A204.1 (cell line): ENCODE measurements at regions not wholly inside any gene's neighbourhood (a gene's known extent, or its start where the extent isn't known, plus 50 kb on each side); places are given as distances from the start of the nearest gene placed in this dataset.
"Not testable (repeated sequence)": the region's sequence is repeated elsewhere in the genome, so short reads cannot be mapped to it uniquely, and the experiment has no call there.

Source experiments
- FAIRE-seq: peaks from 2 replicates; lab custom pipeline; 2012; peaks lifted over from hg19 to GRCh38; lab: Jason Lieb, UNC

DNA sequence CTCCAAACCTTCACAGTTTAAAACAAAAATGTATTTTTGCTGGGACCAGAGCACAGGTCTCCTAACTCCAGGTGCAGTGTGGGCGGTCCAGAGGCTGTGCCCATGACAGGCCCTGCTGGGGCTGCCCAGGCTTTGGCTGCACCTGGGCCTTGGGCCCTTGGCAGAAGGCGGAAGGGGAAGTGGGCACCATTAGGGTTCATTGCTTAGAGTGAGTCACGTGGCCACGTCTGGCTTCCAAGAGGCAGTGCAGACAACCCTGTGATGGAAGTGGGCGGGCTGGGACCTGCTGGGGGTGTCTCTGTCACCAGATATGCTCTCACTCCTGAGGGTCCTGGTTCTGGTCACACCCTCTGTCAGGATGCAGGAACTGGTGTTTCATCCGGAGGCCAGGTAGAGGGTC lies 302.2 kb downstream of the QKI start:
- no peak for FAIRE-seq

DNA sequence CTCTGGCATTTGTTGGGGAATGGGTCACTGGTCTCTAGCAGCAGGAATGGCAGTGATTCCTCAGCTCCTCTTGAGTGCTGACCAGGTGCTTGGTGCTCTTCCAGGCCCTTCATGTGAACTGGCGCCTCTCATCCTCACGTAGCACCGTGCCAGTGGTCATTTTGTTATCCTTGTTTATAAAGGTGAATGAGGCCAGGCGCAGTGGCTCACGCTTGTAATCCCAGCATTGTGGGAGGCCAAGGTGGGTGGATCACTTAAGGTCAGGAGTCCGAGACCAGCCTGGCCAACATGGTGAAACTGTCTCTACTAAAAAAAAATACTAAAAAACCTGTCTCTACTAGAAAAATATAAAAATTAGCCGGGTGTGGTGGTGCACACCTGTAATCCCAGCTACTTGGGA lies 301.3 kb downstream of the QKI start:
- no peak for FAIRE-seq

DNA sequence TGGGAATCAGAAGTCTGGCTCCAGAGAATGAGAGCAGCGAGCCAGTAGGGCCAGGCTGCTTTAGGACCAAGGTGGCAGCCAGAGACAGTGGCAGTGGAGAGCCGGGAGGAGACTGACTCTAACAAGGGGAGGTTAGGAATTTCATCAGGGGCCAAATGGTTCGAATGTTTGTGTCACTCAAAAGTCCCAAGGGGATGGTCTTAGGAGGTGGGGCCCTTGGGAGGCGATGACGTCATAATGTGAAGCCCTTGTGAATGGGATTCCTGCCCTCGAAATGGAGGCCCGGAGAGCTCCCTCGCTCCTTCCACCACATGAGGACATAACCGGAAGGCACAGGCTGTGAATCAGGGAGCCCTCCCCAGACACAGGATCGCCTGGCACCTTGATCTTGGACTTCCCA lies 299.7 kb downstream of the QKI start:
- no peak for FAIRE-seq

DNA sequence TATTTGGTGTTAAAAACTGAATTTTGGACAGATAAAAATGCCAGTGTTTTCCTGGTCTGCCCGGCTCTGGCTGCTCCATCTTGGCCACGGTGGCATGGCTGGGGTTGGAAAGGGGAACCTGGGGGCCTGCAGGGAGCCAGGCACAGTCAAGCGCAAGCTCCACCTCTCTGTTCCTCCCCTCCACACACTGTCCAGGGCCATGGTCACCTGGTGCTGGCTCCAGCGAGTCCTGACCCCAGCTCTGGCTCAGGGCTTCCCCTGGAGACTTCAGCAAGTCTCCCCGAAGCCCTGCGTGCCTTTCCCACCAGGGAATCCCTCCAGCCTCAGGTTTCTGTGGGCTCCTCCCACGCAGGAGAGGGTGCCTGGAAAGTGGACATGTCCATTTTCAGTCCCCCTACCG lies 298.5 kb downstream of the QKI start:
- no peak for FAIRE-seq

DNA sequence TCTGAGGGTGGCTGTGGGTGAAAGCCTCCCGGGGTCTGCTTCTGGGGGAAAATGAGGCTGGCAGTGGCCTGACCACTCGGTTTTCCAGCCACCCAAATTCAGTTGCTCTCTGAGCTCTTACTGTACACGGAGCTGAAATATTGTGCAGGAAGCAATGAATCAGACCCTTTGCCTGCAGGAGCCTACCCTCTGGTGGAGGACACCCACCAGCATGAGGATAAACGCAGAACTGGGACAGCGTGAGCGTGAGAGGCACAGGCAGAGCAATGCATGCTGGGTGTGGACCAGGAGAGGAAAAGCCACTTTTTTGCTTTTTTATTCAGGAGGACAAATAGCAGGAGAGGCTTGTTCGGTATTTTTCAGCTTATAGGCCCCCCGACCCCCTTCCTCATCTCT lies 298.0 kb downstream of the QKI start:
- no peak for FAIRE-seq

DNA sequence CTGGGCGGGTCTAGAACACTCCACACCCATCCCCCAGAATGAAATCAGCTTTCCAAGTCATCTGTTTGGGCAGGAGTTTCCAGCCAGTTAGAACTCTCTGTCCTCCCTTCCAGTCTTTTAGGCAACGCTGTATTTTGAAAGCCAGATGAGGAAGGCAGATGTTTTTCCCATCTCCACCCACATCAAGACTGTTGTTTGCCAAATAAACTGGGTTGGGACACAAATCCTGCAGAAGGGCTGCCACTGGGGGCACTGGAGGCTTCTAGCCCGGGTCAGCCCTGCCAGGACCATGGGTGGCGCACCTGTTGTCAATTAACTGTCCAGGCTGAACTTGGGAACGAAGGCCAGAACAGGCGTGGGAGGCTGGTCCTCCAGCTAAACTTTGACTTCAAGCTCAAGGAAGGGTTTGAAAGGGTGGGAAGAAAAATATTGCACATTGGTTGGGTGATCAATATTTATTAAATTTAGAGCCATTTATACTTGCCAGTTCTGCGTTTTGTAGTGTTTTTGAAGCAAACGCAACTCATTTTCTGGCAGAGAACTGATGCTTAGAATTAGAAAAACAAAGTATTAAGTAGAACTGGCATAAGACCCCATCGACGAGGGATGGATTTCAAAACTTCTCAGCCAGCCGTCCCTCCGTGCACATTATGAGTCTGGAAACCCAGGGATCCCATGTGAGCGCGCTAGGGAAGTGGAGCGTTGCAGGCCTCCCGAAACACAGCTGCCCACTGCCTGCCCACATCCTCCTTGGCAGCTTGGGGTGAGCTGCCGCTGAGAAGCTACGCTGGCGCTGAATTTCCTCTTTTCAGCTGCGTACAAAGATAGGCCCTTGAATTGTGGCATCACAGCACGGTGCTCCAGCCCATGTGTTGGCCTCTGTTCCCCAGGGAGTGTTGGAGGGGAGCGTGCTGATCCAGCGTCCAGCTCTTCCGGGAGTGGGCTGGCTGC lies 297.4 kb downstream of the QKI start:
- no peak for FAIRE-seq

DNA sequence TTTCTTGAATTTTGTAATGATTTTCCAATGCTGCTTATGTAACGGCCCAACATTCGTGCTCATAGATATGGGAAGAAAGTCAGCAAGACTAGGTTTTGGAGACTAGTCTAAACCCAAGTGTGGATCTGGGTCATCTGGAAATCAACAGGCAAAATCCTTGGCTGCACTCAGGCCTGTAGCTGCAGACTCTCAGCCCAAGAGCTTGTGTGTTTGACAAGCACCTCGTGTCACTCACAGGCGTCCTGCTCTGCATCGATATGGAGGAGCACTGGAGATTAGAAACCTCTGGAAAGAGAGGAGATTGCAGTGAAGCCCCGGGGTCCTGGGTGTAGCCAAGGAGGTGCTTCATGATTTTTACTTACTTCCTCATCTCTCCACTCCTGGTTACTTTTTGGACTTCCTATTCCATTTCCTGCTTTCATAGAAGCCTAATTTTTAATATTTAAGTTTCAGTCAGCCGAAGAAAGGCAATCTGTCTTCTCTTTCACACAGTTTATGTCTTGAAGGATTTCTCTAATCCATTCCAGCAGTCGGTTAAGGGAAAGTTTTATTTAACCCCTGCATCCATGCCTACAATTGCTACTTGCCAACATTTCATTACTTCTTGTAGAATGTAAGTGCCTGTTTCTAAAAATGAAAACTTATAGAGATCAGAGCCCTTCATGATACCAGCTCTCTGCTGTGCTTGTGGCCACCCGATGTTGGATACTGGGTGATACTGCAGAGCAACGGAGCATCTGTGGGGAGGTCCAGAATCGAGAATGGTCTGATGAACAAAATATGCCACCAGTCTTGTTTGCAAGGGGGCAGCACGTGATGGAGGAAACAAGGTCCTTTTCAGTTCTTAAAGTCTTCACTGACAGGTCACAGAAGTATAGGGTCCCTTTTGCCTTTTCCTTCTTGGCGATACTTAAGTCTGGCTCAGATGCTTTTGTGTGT lies 296.3 kb downstream of the QKI start:
- no peak for FAIRE-seq

DNA sequence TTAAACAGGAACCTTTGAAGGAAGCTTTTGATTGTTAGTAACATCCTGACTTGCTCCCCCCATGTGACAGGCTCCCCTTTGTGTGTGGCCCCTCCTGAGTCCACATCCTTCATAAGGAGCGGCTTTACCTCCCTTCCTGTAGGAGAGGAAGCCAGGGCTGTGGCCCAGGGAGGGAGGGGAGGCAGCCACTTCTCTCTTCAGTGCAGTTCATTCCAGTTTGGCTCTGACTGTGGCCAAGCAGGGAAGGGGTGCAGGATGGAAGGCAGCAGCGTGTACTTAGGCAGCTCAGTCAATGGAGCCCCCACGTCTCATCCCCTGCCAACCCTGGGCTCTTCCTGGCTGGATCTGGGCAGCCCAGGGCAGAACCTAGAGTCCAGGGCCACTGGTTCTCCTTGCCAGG lies 295.2 kb downstream of the QKI start:
- no peak for FAIRE-seq

DNA sequence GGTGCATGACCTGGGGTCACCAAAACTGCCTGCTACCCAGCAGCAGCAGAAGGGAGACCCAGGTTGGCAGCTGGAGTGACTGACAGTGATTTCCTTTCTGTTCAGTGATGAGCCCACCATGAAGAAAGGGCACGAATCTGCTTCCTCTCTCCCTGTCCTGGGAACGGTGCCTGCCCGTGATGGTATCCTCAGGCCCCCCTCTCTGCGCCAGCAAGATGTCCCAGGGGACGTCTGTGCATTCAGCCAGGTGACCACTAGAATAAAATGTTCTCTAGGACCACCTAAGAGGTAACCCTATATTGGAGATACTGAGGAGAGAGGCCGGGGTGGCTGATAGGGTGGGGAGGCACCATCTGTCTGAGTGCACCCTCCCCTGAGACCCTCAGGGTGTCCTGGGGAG lies 294.7 kb downstream of the QKI start:
- FAIRE-seq: no peak

DNA sequence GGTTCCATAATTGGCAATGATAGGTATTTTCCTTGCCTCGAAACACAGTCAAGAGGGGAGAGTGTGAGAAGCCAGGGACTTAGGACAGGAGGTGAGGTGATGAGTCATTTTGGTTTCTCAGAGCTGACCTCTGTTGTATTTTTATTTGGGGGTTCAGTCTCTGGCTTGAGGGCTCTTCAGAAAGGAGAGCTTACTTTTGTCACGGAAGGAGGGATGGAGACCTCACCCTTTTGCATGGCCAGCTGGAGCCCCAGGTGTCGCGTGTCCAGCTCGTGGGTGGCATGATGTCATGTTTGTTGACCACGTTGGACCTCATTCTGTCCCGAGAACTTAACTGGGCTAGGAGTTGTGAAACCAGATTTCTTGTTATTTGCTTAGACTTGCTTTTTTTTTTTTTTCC lies 293.9 kb downstream of the QKI start:
- FAIRE-seq: no peak

DNA sequence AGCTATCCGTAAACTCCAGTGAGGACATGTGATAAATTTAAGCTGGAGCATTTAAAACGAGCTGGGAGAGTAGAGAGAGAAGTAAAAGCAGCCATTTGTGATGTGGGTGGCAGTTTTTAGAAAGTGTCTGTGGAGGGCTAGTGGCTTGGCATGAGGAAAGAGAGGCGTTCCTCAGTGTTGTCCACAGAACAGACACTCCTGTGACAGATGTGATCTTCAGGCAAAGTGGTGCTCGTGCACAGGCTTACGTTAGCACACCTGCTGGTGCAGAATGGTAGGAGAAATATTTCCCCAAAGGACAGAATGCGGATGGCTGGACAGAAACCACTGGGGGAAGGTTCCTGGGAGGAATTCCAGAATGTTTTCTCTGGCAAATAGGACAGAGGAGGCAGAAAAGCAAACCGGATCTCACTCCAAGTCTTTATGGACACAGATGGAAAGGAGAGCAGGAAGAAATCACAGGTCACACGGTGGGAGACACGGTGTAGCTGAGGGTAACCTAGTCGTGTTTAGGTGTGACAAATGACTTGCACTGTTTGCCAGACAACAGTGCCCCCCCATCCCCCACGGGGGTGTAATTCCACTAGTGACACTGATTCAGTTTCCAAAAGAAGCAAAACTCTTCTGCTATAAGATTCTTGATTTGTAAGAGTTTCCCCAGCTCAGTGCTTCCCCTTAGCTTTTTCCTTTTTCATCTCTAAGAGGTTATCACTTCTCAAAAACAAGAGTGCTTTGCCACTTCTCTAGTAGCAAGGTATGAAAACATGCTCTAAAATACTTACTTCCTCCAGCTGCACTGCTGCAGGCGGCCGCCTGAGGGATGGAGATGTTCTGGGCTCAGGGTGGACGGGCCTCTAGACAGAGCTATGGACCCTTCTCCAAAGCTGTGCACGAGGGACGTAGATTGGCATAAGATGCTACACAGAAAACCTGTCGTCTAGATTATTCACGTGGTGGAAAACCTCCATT lies 293.2 kb downstream of the QKI start:
- FAIRE-seq: no peak

DNA sequence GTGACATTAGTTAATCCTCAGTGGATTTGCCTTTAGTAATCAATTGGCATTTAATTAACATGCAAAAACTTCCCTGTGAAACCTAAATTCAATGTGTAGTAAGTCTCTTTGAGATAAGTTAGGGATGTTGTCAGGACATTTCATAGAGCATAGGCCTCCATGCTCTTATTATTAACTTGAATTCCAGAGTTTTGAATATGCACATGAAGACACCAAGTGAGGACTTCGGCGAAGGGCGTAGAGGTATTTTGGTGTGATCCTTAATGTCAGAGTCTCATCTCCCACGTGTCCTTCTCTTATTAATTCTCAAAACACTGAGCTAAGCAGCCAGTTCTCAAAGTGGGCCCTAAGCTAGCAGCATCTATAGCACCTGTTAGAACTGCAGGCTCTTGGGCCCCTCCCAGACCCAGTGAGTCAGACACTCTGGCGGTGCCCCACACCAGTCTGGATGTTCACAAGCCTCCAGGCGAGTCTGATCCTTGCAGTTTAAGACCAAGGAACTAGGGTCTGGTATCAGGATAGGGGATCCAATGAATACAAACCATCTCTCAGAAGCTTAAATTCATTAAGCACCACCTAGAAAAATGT lies 292.1 kb downstream of the QKI start:
- no peak for FAIRE-seq

DNA sequence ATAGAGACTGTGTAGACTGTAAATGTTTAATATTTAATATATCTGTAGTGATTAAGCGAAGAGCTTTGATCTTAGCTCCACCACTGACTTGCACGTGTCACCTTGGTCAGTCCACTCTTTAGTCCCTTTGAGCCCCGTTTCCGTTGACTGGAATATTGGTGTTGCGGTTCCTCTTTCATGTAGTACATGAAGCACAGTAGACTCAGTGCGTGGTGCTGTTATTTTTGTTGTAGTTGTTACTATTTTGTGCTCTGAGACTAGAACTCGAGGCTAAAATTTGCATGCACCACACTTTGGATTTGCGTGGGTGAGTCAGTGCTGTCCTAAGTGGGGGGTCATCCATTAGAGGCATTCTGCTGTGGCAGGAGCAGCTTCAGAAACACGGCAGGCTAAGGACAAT lies 291.4 kb downstream of the QKI start:
- no peak for FAIRE-seq

DNA sequence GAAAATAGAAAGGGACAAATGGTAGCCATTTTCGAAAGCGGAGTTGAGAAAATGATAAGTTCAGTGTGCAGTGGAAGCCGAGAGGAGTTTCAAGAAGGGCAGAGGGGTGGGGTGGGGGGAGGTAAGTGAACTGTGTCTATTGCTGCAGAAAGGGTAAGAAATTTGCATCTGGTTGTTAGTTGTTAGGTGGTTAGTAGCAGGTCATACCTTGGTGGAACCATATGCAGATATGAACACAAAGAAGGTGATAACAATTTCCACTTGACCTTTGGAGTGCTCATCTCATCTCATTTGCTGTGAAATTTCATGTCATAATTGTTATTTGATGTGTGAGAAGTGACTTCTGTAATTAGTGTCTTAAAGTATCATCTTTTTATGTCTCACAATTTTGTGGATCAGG lies 288.2 kb downstream of the QKI start:
- FAIRE-seq: no peak

DNA sequence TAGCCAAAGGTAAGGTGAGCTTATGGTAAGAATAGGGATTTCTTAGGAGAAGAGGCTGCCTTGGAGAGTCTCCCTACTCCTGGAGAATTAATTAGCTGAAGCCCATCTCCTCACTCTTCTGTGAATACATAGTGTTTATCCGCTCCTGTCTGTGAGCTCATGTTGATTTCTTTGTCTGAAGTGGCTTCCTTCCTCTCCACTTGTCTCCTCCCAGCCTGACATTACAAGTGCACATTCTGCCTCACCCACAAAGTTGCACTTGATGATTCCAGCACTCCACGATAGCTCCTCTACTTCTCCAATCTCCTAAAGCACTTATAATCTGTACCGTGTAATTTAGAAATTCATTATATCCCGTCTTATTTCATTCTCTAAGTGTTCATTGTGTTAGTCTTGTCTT lies 287.2 kb downstream of the QKI start:
- FAIRE-seq: no peak

DNA sequence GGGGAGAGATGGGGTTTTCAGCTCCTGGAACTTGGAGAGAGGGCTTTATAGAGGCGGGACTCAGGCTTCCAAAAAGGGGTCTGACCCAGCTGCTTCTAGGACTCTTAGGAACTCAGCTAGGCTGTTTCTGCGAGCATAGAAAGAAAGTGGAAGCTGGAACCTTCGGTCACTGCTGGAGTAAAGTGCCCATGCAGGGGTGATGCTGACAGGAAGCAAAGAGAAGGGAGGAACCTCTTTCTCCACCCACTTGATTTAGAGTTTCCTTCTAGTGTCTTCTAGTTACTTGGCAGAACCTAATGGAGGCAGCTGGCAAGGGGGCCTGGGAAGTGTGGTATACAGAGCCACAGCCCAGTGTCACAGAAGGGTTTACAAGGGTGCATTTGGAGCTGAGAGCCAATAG lies 283.6 kb downstream of the QKI start:
- FAIRE-seq: no peak

DNA sequence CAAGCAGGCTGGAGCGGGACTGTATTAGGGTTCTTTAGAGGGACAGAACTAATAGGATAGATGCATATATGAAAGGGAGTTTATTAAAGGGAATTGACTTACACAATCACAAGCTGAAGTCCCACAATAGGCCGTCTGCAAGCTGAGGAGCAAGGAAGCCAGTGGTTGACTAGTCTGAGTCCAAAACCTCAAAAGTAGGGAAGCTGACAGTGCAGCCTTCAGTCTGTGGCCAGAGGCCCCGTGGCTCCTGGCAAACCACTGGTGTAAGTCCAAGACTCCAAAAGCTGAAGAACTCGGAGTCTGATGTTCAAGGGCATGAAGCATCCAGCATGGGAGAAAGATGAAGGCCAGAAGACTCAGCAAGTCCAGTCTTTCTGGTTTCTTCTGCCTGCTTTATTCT lies 281.8 kb downstream of the QKI start:
- FAIRE-seq: not testable (repeated sequence)

DNA sequence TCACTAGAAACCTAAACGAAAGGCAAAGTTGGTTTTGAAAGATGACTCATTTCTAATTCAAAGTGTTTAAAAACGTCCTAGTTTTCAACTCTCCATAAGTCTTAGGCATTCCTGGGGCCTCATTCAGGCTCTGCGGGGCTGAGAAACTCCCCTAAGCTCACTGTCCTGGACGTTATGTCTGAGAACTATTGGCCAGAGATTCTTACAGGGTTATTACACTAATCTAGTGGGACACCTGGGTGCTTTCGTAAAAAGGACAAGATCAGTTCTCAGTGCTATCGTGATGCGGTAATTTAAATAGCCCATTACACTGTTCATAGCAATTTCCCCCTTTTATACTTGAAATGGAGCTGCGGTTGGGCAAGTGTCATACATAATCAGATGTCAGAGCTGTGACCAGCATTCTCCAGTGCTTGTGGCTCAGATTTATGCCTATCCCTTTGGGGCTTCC lies 280.9 kb downstream of the QKI start:
- FAIRE-seq: no peak

DNA sequence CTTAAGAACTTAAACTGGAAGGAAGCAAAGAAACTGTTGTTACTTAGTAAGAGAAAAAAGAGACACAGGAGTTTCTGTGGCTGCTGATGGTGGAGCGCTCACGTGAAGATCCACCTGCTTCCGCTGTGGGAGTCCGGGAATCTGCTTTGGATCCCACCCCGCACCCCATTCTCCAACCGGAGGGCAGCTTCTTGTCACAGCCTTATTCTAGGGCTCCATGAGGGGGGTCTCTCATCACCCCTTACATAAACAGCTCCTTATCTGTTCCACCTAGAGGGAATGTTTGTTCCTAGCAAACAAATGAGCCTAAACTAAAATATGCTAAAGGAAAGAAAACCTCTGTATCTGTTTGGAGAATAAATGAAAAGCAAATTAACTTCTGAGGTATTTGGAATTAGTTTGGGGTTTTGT lies 280.5 kb downstream of the QKI start:
- no peak for FAIRE-seq

DNA sequence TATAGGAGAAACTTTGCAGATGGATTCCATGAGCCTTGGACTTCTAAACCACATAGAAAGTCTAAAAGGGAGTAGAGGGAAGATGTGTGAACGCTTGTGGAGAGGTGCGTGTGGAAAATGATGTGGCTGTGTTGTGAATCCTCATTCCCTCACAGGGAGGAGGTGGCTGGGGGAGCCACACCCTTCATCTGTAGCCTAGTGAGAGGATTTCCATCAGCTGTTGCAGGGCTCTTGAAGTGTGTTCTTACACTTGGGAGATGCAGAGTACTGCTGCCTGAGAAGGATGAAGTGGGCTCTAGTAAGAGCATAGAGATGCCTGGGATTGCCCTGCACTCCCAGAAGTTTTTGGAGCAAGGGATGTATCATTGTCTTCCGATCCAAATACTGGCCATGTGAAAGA lies 279.6 kb downstream of the QKI start:
- FAIRE-seq: no peak

DNA sequence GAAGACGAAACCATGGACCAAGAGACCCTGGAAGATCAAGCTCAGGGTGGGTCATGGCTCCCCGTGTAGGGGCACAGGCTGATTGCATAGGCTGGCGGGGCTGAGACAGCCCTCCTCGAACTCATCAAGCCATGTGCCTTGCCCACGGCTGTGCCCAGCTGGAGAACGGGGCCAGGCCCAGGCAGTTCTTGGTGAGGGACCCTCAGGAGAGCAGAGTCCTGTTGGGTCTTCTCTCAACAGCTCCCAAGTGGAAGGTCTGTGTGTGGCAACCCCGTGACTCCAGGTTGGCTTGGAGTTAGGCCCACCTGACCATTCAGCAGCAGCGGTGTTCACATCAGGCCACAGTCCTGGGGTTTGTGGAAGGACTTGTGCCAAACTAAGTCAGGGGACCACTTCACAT lies 276.5 kb downstream of the QKI start:
- no peak for FAIRE-seq
